ENCODE measurements at regions not wholly inside any gene's neighbourhood (a gene's known extent, or its start where the extent isn't known, plus 50 kb on each side); places are given as distances from the start of the nearest gene placed in this dataset. TPM values are rescaled to one million over a fixed set of nuclear protein-coding genes. Genes with fewer than 3 reads are reported as not detected.

DNA sequence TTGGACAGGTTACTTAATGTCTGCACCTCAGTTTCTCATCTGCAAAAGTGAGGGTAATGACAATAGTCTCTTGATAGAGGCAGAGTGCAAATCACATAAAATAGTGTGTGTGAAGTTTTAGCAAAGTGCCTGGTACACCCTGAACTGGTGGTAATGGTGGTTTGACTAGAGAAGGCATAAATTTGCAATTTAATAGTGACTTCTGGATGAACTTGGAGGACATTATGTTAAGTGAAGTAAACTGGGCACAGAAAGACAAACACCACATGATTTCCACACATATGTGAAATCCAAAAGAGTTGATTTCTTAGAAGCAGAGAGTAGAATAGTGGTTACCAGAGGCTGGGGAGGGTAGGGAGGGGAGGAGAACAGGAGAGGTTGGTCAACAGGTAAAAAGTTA is 54.8 kb upstream of the FUT8 start:
- DNase-seq, result no peak
- Histone ChIP-seq H3K27ac (replicated peaks) (peak overlapping the region; percentile 23), H3K4me1 (peaks cover 33% of the 10 kb centered on the region), H3K9me3 (replicated peaks) (no peaks in the 10 kb centered on the region), H3K4me3 (no peak overlapping the region), H3K27me3 (ENCODE audit: low read depth) (no peaks in the 10 kb centered on the region), H3K36me3 (no peaks in the 10 kb centered on the region)
- intact Hi-C loops (cut with micrococcal nuclease), result no loop called here
- TF ChIP-seq, protein P1, sequence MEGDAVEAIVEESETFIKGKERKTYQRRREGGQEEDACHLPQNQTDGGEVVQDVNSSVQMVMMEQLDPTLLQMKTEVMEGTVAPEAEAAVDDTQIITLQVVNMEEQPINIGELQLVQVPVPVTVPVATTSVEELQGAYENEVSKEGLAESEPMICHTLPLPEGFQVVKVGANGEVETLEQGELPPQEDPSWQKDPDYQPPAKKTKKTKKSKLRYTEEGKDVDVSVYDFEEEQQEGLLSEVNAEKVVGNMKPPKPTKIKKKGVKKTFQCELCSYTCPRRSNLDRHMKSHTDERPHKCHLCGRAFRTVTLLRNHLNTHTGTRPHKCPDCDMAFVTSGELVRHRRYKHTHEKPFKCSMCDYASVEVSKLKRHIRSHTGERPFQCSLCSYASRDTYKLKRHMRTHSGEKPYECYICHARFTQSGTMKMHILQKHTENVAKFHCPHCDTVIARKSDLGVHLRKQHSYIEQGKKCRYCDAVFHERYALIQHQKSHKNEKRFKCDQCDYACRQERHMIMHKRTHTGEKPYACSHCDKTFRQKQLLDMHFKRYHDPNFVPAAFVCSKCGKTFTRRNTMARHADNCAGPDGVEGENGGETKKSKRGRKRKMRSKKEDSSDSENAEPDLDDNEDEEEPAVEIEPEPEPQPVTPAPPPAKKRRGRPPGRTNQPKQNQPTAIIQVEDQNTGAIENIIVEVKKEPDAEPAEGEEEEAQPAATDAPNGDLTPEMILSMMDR (IDR thresholded peaks at IDR 0.05; ENCODE audit: borderline replicate concordance), result no peak

DNA sequence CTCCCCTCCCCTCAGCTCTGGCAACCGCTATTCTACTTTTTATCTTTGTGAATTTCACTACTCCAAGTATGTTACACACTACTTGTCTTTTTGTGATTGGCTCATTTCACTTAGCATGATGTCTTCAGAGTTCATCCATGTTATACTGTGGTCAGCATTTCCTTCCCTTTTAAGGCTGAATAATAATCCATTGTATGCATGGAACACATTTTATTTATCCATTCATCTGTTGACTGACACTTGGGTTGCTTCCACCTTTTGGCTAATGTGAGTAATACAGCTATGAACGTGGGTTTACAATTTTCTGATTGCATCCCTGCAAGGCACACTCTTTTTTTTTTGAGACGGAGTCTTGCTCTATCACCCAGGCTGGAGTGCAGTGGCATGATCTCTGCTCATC is 53.0 kb upstream of the FUT8 start:
- Histone ChIP-seq H3K9me3 (replicated peaks) (no peaks in the 10 kb centered on the region), H3K27ac (replicated peaks) (no peak overlapping the region), H3K4me1 (peaks cover 32% of the 10 kb centered on the region), H3K36me3 (no peaks in the 10 kb centered on the region), H3K27me3 (ENCODE audit: low read depth) (no peaks in the 10 kb centered on the region), H3K4me3 (no peak overlapping the region)
- no peak for DNase-seq
- TF ChIP-seq, protein P1 (IDR thresholded peaks at IDR 0.05; ENCODE audit: borderline replicate concordance), result no peak
- intact Hi-C loops (cut with micrococcal nuclease), result no loop called here

DNA sequence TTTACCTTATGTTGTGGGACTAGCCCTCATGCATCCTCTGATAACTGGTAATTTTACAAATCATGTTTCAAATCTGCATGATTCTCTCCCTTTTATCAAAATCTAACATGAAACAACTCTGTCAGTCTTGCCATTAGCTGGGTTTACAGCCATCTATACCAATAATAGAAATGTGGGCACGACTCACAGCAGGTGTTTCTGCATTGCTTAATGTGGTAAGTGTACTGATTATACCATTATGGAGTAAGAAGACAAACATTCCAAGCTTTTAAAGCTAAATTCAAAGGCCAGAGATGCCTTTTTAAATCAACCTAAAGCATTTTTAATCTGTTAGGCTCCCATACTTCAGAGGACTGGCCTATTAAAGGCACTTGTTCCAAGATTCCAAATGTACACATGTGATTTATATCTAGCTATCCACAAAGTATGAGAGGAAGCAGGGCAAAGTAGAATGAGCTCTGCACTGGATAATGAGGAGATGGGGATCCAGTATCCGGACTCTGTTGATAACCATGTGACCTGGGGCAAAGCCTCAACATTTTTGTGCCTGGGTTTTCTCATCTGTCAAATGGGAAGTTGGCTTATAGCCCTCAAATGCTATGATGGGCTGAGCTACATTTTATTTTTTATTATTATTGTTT is 52.3 kb upstream of the FUT8 start:
- Histone ChIP-seq H3K4me3 (no peak overlapping the region), H3K36me3 (no peaks in the 10 kb centered on the region), H3K9me3 (replicated peaks) (no peaks in the 10 kb centered on the region), H3K27me3 (ENCODE audit: low read depth) (no peaks in the 10 kb centered on the region), H3K4me1 (peaks cover 28% of the 10 kb centered on the region), H3K27ac (replicated peaks) (no peak overlapping the region)
- intact Hi-C loops (cut with micrococcal nuclease), result no loop called here
- no peak for DNase-seq
- TF ChIP-seq, protein P1 (IDR thresholded peaks at IDR 0.05; ENCODE audit: borderline replicate concordance), result no peak

DNA sequence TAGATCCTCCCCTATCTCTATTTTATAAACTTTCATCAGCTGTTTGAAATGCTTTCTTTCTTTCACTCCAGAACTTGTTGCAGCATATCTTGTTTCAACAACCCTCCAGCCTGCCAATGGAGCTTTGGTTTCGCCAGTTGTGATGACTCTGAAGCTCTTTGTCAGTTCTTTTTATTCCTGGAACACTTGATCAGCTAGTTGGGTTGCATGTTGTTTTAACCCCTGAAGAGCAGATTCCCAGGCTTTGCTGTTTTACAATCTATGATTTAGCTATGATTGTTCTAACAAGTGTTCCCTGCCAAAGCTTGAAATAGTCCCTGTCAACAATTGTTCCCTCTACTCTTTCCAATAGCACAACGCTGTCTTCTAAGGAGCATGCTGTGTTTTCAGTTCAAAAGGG is 50.6 kb upstream of the FUT8 start:
- H3K27ac ChIP-seq (replicated peaks), result peak overlapping the region; percentile 68
- peak; percentile 26 for DNase-seq
- no peaks in the 10 kb centered on the region for H3K27me3 ChIP-seq (ENCODE audit: low read depth)
- H3K4me3 ChIP-seq, result no peak overlapping the region
- TF ChIP-seq, protein P1 (IDR thresholded peaks at IDR 0.05; ENCODE audit: borderline replicate concordance), result no peak
- H3K9me3 ChIP-seq (replicated peaks), result no peaks in the 10 kb centered on the region
- H3K36me3 ChIP-seq, result no peaks in the 10 kb centered on the region
- intact Hi-C loops (cut with micrococcal nuclease), result no loop called here
- peaks cover 25% of the 10 kb centered on the region for H3K4me1 ChIP-seq

Small RNA genes lying in the stretch of these regions (microRNA-seq; reads per million reads assigned to microRNA genes)
- not detected for gene MIR4708
